GM19043 (cell line): ENCODE measurements at regions not wholly inside any gene's neighbourhood (a gene's known extent, or its start where the extent isn't known, plus 50 kb on each side); places are given as distances from the start of the nearest gene placed in this dataset.

ENCODE experiments used
- ATAC-seq: cut with Tn5 transposase; IDR thresholded peaks from one replicate; pipeline ENCODE4 v1.9.1; 2021; ENCODE audit warnings: low read depth; ENCODE audit not compliant: unreplicated experiment

DNA sequence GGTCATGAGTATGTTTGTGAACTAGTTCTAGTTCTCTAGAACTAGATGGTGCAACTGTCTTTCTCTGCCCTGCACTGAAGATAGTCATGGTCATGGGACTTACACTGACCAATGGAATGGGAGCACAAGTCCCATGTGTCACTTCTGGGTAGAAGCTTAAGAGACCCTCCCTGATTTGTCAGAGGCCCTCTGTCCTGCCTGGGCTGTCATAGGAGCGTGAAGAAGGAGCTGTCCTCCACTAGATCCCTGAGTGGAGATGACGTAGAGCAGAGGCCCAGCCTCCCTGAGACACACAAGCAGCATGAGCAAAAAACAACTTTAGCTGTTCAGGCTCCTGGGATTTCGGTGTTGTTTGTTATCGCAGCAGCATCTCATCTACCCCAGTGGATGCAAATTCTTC is 514.5 kb downstream of the PREX1 start:
- ATAC-seq = no peak

DNA sequence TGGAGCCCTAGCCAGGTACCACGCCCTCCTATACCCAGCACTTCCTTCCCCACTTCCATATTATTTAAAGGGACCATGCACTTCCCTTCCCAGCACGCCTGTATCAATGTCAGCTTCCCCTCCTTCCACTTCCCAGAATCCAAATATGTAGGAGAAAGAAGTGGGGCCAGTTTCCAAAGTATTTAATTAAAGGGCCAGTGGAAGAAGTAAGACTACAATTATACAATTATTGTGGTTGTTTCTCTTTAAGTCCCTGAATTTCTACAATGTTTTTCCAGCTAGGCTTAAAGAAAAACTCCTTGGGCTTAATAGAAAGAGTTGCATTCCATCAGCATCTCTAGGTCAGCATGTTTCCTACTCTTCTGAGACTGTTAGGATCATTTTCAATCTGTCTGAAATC is 515.8 kb downstream of the PREX1 start:
- no peak for ATAC-seq

DNA sequence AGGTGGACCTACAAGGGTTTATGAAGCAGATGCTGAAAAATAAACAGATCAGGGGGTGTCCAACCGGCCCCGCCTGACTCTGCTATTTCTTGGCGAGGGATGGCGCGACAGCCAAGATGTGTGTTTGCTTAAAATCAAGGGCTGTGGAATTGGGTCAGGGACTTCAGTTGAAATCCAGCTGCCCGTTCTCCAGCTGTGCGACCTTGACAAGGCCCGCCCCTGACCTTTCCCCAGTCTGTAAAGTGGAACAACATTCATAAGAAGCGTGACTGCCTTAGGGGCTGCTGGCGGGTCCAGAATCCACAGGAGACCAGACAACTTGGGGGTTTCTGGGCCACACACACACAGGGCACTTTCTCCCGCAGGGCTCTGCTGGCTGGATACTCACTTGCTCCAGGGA is 517.5 kb downstream of the PREX1 start:
- ATAC-seq = no peak

DNA sequence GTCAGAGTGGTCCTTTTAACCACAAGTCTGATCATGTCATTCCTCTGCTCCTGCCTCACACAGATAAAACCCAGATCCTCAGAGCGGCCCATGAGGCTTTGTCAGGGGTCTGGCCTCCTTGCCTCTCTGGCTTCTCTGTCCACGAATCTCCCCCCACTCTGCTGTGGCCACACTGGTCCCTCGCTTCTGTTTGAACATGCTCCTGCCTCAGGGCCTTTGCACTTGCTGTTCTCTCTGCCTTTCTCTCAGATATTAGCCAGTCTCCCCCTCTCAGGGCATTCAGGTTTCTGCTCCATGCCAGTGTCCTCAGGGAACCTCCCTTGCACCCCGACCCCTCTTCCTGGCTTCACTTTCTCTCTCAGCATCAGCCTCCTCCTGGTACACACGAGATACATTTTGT is 518.5 kb downstream of the PREX1 start:
- ATAC-seq = no peak

DNA sequence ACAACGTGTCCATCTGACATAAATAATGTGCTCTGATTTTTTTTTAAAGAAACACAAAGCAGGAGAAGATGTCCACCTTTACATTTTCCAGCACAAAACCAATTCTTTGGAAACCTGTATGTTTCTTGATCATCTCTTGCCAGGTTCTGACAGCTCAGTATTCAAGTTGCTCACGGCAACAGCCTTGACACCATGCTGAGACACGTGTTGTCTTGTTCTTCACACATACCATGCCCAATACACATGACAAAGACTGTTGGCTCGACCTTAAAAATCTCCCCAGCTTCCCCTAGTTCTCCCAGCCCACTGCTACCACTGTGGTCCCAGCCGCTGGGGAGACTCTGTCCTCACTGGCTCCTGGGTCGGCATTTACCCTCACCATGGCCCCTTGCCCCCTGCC is 518.9 kb downstream of the PREX1 start:
- no peak for ATAC-seq

DNA sequence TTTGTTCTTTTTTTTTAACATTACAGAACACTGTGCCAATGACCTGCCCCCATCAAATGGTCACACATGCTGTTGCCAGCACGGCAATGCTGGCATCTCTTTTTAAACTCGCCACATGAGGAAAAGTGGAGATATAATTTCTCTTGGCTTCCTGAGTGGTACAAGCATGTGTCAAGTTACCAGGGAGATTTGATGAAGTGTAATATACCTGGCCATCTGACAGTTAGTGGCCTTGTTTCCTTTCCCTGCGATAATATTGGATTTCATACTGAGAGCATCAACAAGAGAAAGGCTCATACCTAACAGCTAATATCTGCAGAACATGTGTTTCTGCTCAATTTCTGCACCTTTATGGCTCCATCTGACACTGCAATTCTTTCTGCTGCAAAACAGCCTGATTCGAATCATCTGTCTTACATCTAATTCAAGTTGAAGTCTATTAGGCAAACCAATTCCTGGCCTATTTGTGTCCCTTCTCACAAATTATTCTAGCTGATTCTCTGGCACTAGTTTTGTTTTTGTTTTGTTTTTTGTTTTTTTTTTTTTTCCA is 519.5 kb downstream of the PREX1 start:
- ATAC-seq = no peak

DNA sequence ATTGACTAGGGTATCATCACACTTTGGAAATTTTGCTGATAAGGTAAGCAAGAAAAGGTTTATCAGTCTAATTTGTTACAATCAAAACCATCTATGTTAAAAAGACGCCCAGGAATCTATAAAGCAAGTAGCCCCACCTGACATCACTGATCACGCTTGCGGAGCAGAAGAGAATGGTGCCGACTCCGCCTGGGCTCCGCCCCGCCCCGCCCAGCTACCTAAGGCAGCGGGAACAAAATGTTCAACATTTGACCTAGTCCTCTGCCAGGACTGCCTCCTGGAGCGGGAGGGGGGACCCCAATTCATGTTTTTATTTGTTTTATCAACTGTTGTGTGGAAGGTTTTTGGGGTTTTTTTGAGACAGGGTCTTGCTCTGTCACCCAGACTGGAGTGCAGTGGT is 520.5 kb downstream of the PREX1 start:
- no peak for ATAC-seq

DNA sequence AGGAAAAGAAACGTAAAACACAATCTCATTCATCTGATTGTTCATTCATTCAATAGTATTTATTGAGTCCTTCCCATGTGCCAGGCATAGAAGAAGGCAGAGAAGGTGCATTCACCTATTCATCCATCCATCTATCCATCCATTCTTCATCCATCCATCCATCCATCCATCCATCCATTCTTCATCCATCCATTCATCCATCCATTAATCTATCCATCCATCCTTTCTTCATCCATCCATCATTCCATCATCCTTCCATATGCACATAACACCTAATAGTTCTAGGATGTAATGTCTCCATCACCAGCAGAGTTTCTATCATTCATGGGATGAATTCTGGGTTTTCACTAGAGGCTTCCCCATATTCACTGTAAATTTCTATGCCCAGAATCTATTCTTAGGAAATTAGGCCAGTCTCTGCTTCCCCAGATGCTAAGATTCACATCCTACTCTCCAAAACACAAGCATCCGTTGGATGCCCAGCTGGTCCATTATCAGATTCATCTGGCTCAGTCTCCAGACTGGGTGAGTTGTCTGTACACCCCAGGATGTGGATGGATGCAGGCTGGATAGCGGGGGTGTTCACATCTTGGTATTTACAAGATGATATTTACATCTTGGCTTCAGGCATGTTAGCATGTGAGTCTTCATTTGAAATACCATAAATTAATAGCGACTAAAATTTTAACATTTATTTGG is 517.7 kb upstream of the SULF2 start:
- no peak for ATAC-seq

DNA sequence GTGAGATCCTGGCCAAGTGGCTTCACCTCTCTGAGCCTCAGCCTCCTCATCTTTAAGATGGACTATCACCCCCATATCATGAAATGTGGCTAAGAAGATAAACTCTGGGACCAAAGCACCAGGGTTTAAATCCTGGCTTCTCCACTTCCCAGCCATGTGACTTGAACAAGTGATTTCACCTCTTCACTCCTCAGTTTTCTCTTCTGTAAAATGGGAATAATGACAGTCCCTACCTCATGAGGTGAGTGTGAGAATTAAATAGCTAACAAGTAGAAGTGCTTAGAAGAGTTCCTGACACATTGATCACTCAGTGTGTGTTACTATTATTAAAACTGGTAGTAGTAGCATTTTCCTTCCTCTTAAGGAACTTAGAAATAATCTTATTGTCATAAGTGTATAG is 516.9 kb upstream of the SULF2 start:
- no peak for ATAC-seq

DNA sequence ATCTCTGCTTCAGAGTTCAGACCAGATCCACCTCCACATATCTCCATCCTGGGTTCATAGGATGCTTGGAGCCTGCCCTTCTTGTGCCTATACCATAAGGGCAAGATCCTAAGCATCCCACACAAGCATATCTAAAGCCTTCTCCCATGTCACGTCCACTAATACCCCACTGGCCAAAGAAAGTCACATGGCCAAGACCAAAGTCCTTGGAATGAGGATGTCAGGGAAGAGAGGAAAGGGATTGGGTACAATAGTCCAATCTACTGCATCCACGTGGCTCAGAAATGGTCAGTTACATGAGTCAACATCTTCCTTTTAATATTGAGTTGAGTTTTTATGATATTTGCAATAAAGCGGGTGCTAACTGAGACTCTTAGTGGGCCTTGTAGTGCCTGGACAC is 515.9 kb upstream of the SULF2 start:
- no peak for ATAC-seq

DNA sequence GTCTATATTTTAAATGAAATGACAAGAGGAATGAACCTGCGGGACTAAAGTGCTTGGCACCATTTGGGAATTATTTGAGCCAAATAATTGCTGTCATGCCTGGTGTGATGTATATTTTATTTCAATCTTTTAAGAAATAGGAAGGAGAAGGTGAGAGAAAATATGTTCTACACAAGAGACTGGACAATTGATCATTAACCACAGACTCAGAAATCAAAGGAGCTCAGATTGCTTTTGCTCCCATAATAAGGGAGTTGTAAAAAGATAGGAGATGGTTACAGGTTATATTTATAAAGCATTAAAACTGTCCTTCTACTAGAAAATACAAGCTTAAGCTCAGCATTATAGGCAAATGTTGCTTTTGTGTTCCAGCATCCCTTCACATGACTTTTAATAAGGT is 515.2 kb upstream of the SULF2 start:
- no peak for ATAC-seq

DNA sequence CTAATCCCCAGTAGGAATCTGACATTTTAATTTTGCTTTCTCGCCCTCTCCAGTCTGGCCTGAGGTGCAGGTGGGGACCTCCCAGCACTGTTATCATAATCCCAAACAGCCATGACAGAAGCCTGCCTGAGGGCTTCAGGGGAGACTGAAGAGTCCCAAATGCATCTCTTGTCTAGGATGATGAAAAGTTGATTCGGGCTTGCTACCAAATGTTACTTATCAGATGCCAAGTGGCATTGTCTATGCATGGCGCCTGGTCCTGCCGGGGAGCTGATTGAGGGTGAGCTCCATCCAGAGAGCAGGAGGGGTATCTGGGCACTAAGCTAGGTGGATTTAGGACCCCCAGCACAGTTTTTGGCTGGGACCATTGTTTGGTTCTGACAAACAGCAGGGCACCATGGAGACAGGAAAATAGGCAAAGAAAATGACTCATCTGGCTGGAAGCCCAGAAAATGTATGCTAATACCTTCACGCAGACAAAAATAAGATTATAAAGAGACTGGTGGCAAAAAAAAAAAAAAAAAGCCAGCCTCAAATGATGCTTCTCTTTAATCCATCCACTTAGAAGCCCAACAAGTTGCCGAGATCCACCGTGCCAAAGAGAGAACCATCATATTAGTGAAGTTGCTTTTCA is 513.7 kb upstream of the SULF2 start:
- no peak for ATAC-seq

DNA sequence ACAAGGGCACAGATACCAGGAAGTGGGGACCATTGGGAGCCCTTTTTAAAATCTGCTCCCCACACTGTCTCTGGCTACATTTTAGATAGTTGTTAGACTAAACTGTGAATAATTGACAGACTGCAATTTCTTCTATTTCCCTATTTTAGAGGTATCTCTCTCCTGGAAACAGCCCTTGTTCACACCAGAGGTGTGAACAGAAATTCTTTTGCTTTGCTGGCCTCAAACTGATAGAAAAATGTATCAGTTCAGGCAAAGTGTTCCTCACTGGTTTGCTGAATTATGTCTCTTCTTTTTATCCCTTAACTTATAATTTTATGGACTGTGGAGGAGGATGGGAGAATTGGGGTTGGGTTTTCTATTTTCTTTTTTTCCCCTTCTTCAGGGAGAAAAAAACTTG is 513.2 kb upstream of the SULF2 start:
- no peak for ATAC-seq

DNA sequence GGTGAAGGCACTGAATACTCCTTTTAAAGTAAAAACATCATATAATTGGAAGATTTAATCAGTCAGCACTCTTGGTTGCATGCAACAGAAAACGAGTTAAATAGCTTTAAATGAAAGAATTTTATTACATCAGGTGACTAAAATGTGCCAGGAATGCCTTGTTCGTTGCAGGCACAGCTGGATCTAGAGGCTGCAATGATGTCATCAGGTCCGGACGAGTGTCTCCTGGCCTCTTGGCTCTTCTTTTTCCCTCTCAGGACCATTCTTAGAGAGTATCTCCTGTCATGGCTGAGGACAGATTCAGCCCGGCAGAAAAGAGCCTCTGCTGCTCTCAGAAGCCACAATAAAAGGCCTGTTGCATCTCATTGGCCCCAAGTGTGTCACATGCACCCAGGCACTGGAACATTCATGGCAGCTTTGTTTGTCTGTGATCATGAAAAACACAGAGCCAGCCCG is 510.7 kb upstream of the SULF2 start:
- ATAC-seq = no peak

DNA sequence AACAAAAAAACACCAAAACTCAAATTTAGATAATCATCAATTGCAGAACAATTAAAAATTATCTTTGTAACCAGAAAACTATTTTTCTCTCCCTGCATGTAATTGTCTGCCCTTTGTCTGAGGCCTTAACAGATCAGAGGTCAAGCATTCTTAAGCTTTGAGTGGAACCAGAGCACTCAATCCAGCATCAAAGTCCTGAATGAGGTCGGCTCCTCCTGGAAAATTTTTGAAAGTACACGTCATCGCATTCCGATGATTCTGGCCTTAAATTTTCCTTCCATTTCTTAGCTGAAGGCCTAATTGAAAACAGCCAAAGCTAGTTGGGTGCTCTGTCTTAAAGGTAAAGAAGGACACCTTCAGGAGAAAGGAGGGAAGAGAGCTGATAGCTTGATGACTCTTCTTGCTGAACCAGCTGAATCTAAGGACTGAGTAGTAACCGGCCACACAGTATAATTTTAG is 510.2 kb upstream of the SULF2 start:
- ATAC-seq = no peak

DNA sequence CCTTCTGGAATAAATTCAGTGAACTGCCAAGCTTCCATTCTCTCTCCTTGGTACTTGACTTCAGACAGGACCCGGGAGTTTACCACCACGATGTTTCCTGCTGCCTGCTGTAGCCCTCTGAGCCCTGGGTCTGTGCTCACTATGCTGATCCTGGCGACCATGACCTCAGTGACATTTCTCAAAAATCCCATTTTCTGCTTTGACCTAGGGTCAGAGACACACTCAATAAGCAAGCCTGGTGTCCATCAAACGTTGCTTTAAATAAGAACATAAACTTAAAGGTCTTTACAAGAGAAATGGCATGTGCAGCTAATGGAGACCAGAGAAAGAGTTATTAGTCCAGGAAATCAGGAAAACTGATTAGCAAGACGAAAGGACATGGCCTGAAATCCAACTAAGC is 509.7 kb upstream of the SULF2 start:
- no peak for ATAC-seq

DNA sequence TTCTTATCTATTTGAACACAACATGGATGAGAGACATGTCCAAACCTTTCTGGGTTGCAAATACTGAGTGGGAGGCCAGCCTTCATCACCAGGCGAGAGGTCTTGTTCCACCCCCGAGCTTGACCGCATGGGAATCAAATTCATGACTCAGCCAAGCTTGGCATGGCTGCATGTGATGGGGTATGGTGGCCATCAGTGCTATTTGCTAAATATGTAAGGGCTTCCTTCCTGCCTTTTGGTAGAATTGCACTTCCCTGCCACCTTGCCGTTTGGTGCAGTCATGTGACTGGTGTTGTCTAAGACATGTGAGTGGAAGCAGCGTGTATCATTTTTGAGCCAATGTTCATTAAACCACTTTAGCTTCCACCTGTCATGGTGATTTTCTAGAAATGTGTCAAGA is 508.9 kb upstream of the SULF2 start:
- no peak for ATAC-seq

DNA sequence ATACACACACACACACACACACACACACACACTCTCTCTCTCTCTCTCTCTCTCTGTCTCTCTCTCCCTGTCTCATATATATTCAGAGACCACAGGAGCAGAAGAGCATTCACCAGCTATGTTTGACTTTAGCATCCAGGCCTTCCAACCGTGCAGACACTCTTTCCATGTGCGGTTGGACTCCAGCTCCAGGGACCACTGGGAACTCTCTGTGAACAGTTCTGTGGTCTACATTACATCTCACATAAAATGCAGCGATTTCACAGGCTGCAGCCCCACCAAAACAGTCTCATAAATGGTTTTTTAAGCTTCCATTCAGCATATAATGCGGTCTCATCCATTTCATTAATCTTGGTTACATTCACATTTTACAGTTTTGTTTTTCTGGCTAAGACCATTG is 508.4 kb upstream of the SULF2 start:
- no peak for ATAC-seq

DNA sequence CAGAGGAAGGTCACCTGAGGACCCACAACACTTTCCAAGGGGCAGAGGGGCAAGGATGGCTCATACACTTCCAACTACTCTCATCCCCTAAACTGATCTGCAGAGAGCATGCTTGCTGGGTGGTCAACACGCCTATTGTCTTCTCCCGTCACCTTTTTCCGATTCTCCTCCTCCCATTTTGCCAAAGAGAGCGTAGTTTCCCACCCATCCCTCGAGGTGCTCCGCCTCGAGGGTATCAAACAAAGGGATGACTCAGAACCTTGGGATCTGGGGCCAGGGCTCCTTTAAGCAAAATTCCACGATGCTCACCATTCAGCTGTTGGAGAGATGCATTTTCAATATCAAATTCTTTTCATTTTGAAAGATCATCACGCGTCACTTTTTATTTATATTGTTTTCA is 507.5 kb upstream of the SULF2 start:
- no peak for ATAC-seq

DNA sequence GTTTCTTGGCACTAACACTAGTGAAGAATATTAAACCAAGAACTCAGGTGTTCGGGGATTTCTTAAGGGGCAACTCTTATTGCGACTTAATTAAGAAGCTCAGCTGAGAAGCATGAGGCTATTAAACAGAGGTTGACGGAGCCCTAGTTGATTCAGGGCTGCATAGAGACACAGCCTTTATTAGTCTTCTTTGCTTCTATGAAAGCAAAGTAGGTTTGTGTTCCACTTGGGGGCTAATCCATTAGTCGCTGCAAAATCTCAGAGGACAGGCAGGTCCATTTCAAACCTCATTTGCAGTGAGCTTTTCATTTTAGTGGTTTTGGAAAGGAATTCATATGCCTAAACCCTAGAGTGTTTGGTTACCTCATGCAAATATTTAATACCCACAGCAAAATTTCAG is 506.6 kb upstream of the SULF2 start:
- no peak for ATAC-seq

DNA sequence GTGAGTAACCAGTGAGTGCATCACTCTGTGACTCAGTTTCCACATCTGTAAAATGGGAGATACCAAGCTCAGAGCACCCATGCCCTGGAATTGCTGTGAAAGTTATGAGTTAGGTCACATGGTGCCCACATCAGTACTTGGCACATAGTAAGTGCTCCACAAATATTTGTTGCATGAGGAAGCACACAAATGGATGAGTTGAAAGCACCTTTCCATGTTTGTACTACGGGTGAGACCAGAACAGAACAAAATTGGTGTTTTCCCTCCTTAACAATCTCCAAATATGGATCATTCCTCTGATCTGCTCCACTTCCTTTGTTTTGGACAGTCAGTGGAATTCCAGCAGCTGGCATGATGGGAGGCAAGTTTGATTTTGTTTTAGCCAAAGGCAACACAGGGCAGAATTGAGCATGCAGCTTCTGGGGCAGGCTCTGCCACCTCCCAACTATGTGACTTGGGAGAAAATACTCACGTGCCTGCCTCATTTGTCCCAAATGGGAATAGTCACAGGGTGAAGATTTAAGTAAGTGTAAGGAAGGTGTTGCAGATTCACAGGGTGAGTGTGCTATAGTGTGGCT is 503.7 kb upstream of the SULF2 start:
- no peak for ATAC-seq
